Lower leg skin (tissue), 4 donors: ENCODE measurements at regions not wholly inside any gene's neighbourhood (a gene's known extent, or its start where the extent isn't known, plus 50 kb on each side); places are given as distances from the start of the nearest gene placed in this dataset.

Experiments
- DNase-seq, 2 donors: peaks; one replicate each; pipeline ENCODE4 v3.0.0-alpha.2; 2019; ENCODE audit warnings: low spot score in 2 of 2
- H3K4me3 ChIP-seq: fragments of 200-600 bp; sonication (generic); 2 replicates; pipeline ENCODE4 v1.5.1; 2017; ENCODE audit warnings: mild to moderate bottlenecking, low read depth; ENCODE audit not compliant: poor library complexity, severe bottlenecking
- CTCF ChIP-seq, 3 donors: fragments of 450-650 bp; IDR thresholded peaks; one replicate each; pipeline ENCODE4 v1.5.1; 2016; ENCODE audit warnings: antibody characterized with exemption in 3 of 3, mild to moderate bottlenecking in 3 of 3, moderate library complexity in 2 of 3
- POLR2A ChIP-seq, 2 donors: fragments of 450-650 bp; IDR thresholded peaks; one replicate each; pipeline ENCODE4 v1.6.1; 2016 to 2017; ENCODE audit warnings: antibody characterized with exemption in 2 of 2, mild to moderate bottlenecking in 1 of 2, moderate library complexity in 1 of 2
- WGBS, 2 donors: methylation state at CpG; one replicate each; pipeline ENCODE4 v1.1.5; 2018; 5-methylcytosine and 5-hydroxymethylcytosine counted together
- intact Hi-C: fragments of 100-400 bp; cut with DNase I; formaldehyde crosslinking; loops from one replicate; pipeline ENCODE4 v1.15.0; 2023; ENCODE audit warnings: low total_unique reads

- intact Hi-C loops: no loop called here
- H3K4me3 ChIP-seq: no peak overlapping the region
- no peak for TF ChIP-seq POLR2A (IDR thresholded peaks at IDR 0.05)
- TF ChIP-seq CTCF (IDR thresholded peaks at IDR 0.05): no peak
- no peak for DNase-seq
- 66 to 79% methylated on average over 3 of the region's 3 CpGs for WGBS, 2 donors
Observed at GRCh38 chr18:41659438-41660130, 295.4 kb upstream of the PIK3C3 start.

GRCh38 chr18:41657189-41657588 is 297.8 kb upstream of the PIK3C3 start:
- WGBS, 2 donors: 54% methylated on average over 4 of the region's 4 CpGs
- H3K4me3 ChIP-seq: no peak overlapping the region
- TF ChIP-seq POLR2A (IDR thresholded peaks at IDR 0.05): no peak
- no peak for TF ChIP-seq CTCF (IDR thresholded peaks at IDR 0.05)
- intact Hi-C loops: no loop called here
- DNase-seq: no peak

DNA sequence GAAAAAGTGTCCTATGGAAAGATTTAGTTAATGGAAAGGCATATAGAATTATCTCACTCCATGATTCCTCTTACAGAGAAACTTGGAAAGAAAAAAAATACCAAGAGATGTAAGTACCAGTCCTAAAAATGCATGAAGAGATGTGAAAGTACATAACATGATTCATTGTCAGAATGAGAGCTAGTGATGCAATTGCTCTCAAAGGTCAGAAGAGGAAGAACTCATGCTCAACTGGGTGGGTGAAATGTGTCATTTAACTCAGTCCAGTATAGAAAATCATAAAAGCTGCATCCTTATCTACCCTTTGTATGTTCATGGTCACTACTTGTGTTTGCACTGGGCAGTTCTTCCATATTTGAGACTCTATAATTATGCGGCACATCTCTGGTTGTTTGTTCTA is 300.0 kb upstream of the PIK3C3 start:
- WGBS, 2 donors: 95 to 100% methylated on average over 1 of the region's 1 CpG
- TF ChIP-seq CTCF (IDR thresholded peaks at IDR 0.05) (no peak), POLR2A (IDR thresholded peaks at IDR 0.05) (no peak)
- intact Hi-C loops: no loop called here
- H3K4me3 ChIP-seq: no peak overlapping the region
- DNase-seq: no peak

DNA sequence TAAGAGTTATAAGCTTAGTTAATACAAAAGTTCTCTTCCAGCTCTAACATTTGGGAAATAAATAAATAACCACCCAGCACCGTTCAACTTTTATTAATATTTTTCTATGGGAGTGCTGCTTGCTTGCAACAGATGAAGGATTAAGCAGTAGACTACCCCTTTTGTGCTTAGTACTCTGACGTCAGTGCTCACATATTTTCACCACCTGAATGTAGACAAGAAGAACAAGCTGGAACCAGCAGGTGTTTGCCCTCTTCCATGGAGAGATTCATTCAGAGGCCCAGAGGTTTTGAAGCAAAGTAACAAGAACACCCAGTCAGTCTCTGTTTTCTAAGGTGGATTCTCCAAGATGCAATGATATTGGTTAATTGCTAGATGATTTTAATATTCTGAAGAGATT is 307.1 kb upstream of the PIK3C3 start:
- no peak for TF ChIP-seq POLR2A (IDR thresholded peaks at IDR 0.05)
- no peak for TF ChIP-seq CTCF (IDR thresholded peaks at IDR 0.05)
- 50 to 52% methylated on average over 2 of the region's 2 CpGs for WGBS, 2 donors
- DNase-seq: no peak
- intact Hi-C loops: no loop called here
- H3K4me3 ChIP-seq: no peak overlapping the region

DNA sequence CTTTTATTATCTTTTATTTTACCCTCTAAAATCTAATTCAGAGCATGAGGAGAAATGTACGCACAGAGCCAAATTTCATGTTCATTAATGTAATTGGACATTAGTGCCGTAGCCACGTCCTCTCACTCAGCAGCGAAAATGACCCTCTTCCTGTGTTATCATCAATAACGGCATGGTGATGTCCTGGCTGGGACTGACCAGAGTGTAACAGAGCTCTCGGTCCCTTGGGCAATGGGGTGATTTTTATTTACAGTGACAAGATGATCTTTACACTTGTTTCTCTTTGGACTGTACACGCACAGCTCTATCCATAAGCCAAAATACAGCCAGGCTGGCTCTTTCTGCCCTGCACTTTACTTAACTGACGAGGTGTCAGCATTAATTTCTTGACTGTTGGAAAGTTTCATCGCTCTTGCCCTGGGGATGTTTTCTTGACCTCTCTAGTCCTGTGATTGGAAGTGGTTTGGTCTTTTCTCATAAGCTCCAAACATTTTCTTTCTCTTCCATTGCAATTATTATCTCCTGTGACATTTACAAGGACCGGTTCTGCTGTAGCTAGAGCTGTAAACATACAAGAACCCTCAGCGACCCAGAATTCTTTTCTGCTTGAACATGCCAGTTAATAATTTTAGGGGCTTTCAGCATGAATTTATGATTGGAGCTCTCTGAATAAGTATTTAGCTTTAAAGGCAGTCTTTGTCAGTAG is 308.0 kb upstream of the PIK3C3 start:
- no peak for DNase-seq
- 75 to 77% methylated on average over 11 of the region's 11 CpGs for WGBS, 2 donors
- H3K4me3 ChIP-seq: no peak overlapping the region
- TF ChIP-seq CTCF (IDR thresholded peaks at IDR 0.05) (no peak), POLR2A (IDR thresholded peaks at IDR 0.05) (no peak)
- intact Hi-C loops: no loop called here
